K562 (cell line): ENCODE measurements at regions not wholly inside any gene's neighbourhood (a gene's known extent, or its start where the extent isn't known, plus 50 kb on each side); places are given as distances from the start of the nearest gene placed in this dataset.

Experiments used
- ATF1 ChIP-seq, 2 experiments: fragments of 450-650 bp in 1 of 2; IDR thresholded peaks; 2 replicates each; pipeline ENCODE4 v1.6.1; 2016; ENCODE audit warnings: missing compliant biosample characterization in 1 of 2, missing genetic modification characterization in 1 of 2
- ATF4 ChIP-seq: fragments of 450-650 bp; formaldehyde crosslinking; IDR thresholded peaks from 2 replicates; pipeline ENCODE4 v1.4.0; 2022; ENCODE audit warnings: mild to moderate bottlenecking, moderate library complexity
- CLOCK ChIP-seq: fragments of 250-450 bp; sonication (Bioruptor Pico); IDR thresholded peaks from 2 replicates; pipeline ENCODE4 v1.4.0; 2020; ENCODE audit warnings: mild to moderate bottlenecking, moderate library complexity, borderline replicate concordance
- CXXC5 ChIP-seq: fragments of 250-450 bp; sonication (Bioruptor Pico); IDR thresholded peaks from 2 replicates; pipeline ENCODE4 v1.8.0; 2022; ENCODE audit warnings: inconsistent platforms, mild to moderate bottlenecking, moderate library complexity
- ETV1 ChIP-seq: fragments of 450-650 bp; conservative IDR thresholded peaks from 2 replicates; pipeline ENCODE4 v1.6.1; 2016; ENCODE audit warnings: missing genetic modification characterization, control low read depth, low read depth, missing compliant biosample characterization
- GMEB1 ChIP-seq: fragments of 250-450 bp; sonication (Bioruptor Pico); IDR thresholded peaks from 2 replicates; pipeline ENCODE4 v1.4.0; 2020; ENCODE audit warnings: mild to moderate bottlenecking
- MTA2 ChIP-seq: fragments of 450-650 bp; IDR thresholded peaks from 2 replicates; pipeline ENCODE4 v1.6.1; 2016; ENCODE audit warnings: low read depth
- RBM25 ChIP-seq: fragments of 200-400 bp; formaldehyde crosslinking; IDR thresholded peaks from 2 replicates; pipeline ENCODE4 v1.6.1; 2018; ENCODE audit warnings: low read length, low read depth, moderate library complexity; ENCODE audit not compliant: severe bottlenecking
- RREB1 ChIP-seq: fragments of 250-450 bp; sonication (Bioruptor Pico); IDR thresholded peaks from 2 replicates; pipeline ENCODE4 v1.4.0; 2020
- SMAD3 ChIP-seq: fragments of 450-650 bp; formaldehyde crosslinking; conservative IDR thresholded peaks from 2 replicates; pipeline ENCODE4 v1.4.0; 2020; ENCODE audit warnings: mild to moderate bottlenecking
- SPI1 ChIP-seq: IDR thresholded peaks from 2 replicates; pipeline ENCODE4 v1.6.1; 2011; ENCODE audit warnings: low read depth, low read length, control low read depth, borderline replicate concordance
- SREBF2 ChIP-seq: sonication (generic); formaldehyde crosslinking; IDR thresholded peaks from 2 replicates; pipeline ENCODE4 v1.4.0; 2020; ENCODE audit warnings: mild to moderate bottlenecking, missing genetic modification reagents
- TOE1 ChIP-seq, 2 experiments: fragments of 450-650 bp in 1 of 2; sonication (generic) in 1 of 2; formaldehyde crosslinking in 1 of 2; IDR thresholded peaks; 2 replicates each; pipeline versions ENCODE4 v1.7.1 to v1.8.0; 2016 to 2022; ENCODE audit warnings: borderline replicate concordance in 2 of 2, mild to moderate bottlenecking in 2 of 2, antibody characterized with exemption in 1 of 2, inconsistent platforms in 1 of 2, low read depth in 1 of 2, missing genetic modification reagents in 1 of 2, moderate library complexity in 1 of 2
- TSC22D4 ChIP-seq: fragments of 450-650 bp; IDR thresholded peaks from 2 replicates; pipeline ENCODE4 v1.6.1; 2016; ENCODE audit warnings: missing genetic modification characterization, missing biosample characterization, control low read depth
- ZNF766 ChIP-seq: fragments of 200-800 bp; sonication (Bioruptor generic); conservative IDR thresholded peaks from 2 replicates; pipeline ENCODE4 v1.6.1; 2016; ENCODE audit warnings: missing genetic modification characterization, missing compliant biosample characterization

- TF ChIP-seq RREB1 (CRISPR knock-in tag), result 0 out of 2 replicates have a peak, but pooled peaks have one; percentile 32
- 0 out of 2 replicates have a peak, but pooled peaks have one; percentile 25 for TF ChIP-seq SMAD3 (CRISPR knock-in tag)
- TF ChIP-seq TOE1 (IDR thresholded peaks at IDR 0.05; ENCODE audit: borderline replicate concordance), result no peak
- TF ChIP-seq TOE1 (CRISPR knock-in tag; IDR thresholded peaks at IDR 0.05; ENCODE audit: borderline replicate concordance, low read depth), result no peak
- no peak for TF ChIP-seq SPI1
- TF ChIP-seq CXXC5, result 0 out of 2 replicates have a peak, but pooled peaks have one; percentile 21
- no peak for TF ChIP-seq SREBF2
- TF ChIP-seq ATF1 (CRISPR knock-in tag; IDR thresholded peaks at IDR 0.05), result no peak
- TF ChIP-seq ATF1 (tag; IDR thresholded peaks at IDR 0.05), result 0 out of 2 replicates have a peak, but pooled peaks have one; percentile 16
- TF ChIP-seq ETV1 (tag), result 0 out of 2 replicates have a peak, but pooled peaks have one; percentile 26
- no peak for TF ChIP-seq TSC22D4 (tag)
- TF ChIP-seq ATF4 (CRISPR knock-in tag), result peak; percentile 67
- TF ChIP-seq CLOCK (CRISPR knock-in tag), result no peak
- no peak for TF ChIP-seq RBM25
- peak; percentile 31; the same call in 1 of the 2 replicates for TF ChIP-seq GMEB1
- 0 out of 2 replicates have a peak, but pooled peaks have one; percentile 19 for TF ChIP-seq ZNF766 (CRISPR knock-in tag)
- no peak for TF ChIP-seq MTA2
Observed at GRCh38 chr6:144559865-144560593, 274.9 kb downstream of the UTRN start (continued).
